GM12864 (cell line): ENCODE measurements at regions not wholly inside any gene's neighbourhood (a gene's known extent, or its start where the extent isn't known, plus 50 kb on each side); places are given as distances from the start of the nearest gene placed in this dataset.

ENCODE experiments used
- DNase-seq: peaks from one replicate; pipeline ENCODE4 v3.0.0-alpha.2; 2011; ENCODE audit warnings: low read depth
- H3K4me3 ChIP-seq: 2 replicates; pipeline ENCODE4 v1.5.1; 2011; ENCODE audit warnings: mild to moderate bottlenecking, low read depth, low read length, control low read depth
- CTCF ChIP-seq: IDR thresholded peaks from 2 replicates; pipeline ENCODE4 v1.5.1; 2011; ENCODE audit warnings: low read depth, mild to moderate bottlenecking, moderate library complexity, low read length, control low read depth, inconsistent platforms; ENCODE audit errors: missing control alignments

- no peak for TF ChIP-seq CTCF
- DNase-seq, result no peak
- H3K4me3 ChIP-seq, result no peak overlapping the region
Observed at GRCh38 chr5:27353970-27354369, 315.6 kb upstream of the CDH9 start.

- no peak overlapping the region for H3K4me3 ChIP-seq
- no peak for DNase-seq
- no peak for TF ChIP-seq CTCF
Observed at GRCh38 chr5:27353540-27353939, 315.2 kb upstream of the CDH9 start.

- DNase-seq, result no peak
- H3K4me3 ChIP-seq, result no peak overlapping the region
- TF ChIP-seq CTCF, result no peak
Observed at GRCh38 chr5:27341342-27341741, 303.0 kb upstream of the CDH9 start.

GRCh38 chr5:27336817-27337216 is 298.4 kb upstream of the CDH9 start:
- no peak for TF ChIP-seq CTCF
- H3K4me3 ChIP-seq, result no peak overlapping the region
- no peak for DNase-seq

GRCh38 chr5:27328480-27328879 is 290.1 kb upstream of the CDH9 start:
- no peak for TF ChIP-seq CTCF
- H3K4me3 ChIP-seq, result no peak overlapping the region
- DNase-seq, result no peak

- DNase-seq, result no peak
- no peak for TF ChIP-seq CTCF
- H3K4me3 ChIP-seq, result no peak overlapping the region
Observed at GRCh38 chr5:27325513-27325912, 287.1 kb upstream of the CDH9 start.

GRCh38 chr5:27318701-27319100 is 280.3 kb upstream of the CDH9 start:
- H3K4me3 ChIP-seq, result no peak overlapping the region
- TF ChIP-seq CTCF, result no peak
- no peak for DNase-seq
